ENCODE measurements at regions not wholly inside any gene's neighbourhood (a gene's known extent, or its start where the extent isn't known, plus 50 kb on each side); places are given as distances from the start of the nearest gene placed in this dataset.

GRCh38 chr12:127860536-127860935, 406.4 kb upstream of the TMEM132C start:
- TF ChIP-seq POLR2AphosphoS5 (IDR thresholded peaks at IDR 0.05): no peak
- TF ChIP-seq POLR2A (IDR thresholded peaks at IDR 0.05): no peak
- TF ChIP-seq, protein P1, sequence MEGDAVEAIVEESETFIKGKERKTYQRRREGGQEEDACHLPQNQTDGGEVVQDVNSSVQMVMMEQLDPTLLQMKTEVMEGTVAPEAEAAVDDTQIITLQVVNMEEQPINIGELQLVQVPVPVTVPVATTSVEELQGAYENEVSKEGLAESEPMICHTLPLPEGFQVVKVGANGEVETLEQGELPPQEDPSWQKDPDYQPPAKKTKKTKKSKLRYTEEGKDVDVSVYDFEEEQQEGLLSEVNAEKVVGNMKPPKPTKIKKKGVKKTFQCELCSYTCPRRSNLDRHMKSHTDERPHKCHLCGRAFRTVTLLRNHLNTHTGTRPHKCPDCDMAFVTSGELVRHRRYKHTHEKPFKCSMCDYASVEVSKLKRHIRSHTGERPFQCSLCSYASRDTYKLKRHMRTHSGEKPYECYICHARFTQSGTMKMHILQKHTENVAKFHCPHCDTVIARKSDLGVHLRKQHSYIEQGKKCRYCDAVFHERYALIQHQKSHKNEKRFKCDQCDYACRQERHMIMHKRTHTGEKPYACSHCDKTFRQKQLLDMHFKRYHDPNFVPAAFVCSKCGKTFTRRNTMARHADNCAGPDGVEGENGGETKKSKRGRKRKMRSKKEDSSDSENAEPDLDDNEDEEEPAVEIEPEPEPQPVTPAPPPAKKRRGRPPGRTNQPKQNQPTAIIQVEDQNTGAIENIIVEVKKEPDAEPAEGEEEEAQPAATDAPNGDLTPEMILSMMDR (IDR thresholded peaks at IDR 0.05): no peak

Measured in prostate gland (tissue), 2 donors.